Upper lobe of right lung (tissue), 1 donor: ENCODE measurements at regions not wholly inside any gene's neighbourhood (a gene's known extent, or its start where the extent isn't known, plus 50 kb on each side); places are given as distances from the start of the nearest gene placed in this dataset.
"Not testable (repeated sequence)": the region's sequence is repeated elsewhere in the genome, so short reads cannot be mapped to it uniquely, and the experiment has no call there.

ENCODE experiments used
- ATAC-seq: fragments of 200-7000 bp; cut with Tn5 transposase; one replicate; pipeline ENCODE4 v1.9.1; 2020; ENCODE audit warnings: mild to moderate bottlenecking, moderate library complexity
- DNase-seq: peaks from one replicate; pipeline ENCODE4 v3.0.0-alpha.2; 2020
- H3K27ac ChIP-seq: fragments of 200-600 bp; one replicate; pipeline ENCODE4 v1.8.0; 2022
- H3K27me3 ChIP-seq: fragments of 200-600 bp; one replicate; pipeline ENCODE4 v1.8.0; 2022; ENCODE audit warnings: mild to moderate bottlenecking
- H3K36me3 ChIP-seq: fragments of 200-600 bp; one replicate; pipeline ENCODE4 v1.8.0; 2022
- H3K4me1 ChIP-seq: fragments of 200-600 bp; one replicate; pipeline ENCODE4 v1.8.0; 2022
- H3K4me3 ChIP-seq: fragments of 200-600 bp; one replicate; pipeline ENCODE4 v1.8.0; 2022; ENCODE audit warnings: mild to moderate bottlenecking
- H3K9me3 ChIP-seq: fragments of 200-600 bp; one replicate; pipeline ENCODE4 v1.8.0; 2022
- CTCF ChIP-seq: fragments of 200-600 bp; IDR thresholded peaks from one replicate; pipeline ENCODE4 v1.8.0; 2022; ENCODE audit warnings: antibody characterized with exemption
- intact Hi-C: fragments of 100-400 bp; cut with DNase I; formaldehyde crosslinking; loops from one replicate; pipeline ENCODE4 v1.11.0; 2022
- donor health status: DM: no; HTN: yes; CAD: no; lungs with severe emphysema.

GRCh38 chr2:117351396-117351795, 463.1 kb upstream of the DDX18 start:
- Histone ChIP-seq H3K4me1 (no peaks in the 10 kb centered on the region), H3K9me3 (no peaks in the 10 kb centered on the region), H3K36me3 (no peaks in the 10 kb centered on the region), H3K4me3 (no peak overlapping the region), H3K27ac (no peak overlapping the region), H3K27me3 (no peaks in the 10 kb centered on the region)
- DNase-seq (no peak), ATAC-seq (no peak)
- TF ChIP-seq CTCF: no peak
- intact Hi-C loops: no loop called here

GRCh38 chr2:117359266-117359914, 455.1 kb upstream of the DDX18 start:
- Histone ChIP-seq H3K36me3 (no peaks in the 10 kb centered on the region), H3K27me3 (no peaks in the 10 kb centered on the region), H3K4me1 (no peaks in the 10 kb centered on the region), H3K9me3 (peaks cover 3% of the 10 kb centered on the region), H3K27ac (no peak overlapping the region), H3K4me3 (no peak overlapping the region)
- no peak for DNase-seq
- intact Hi-C loops: no loop called here
- no peak for TF ChIP-seq CTCF
- ATAC-seq: no peak

- Histone ChIP-seq H3K27me3 (no peaks in the 10 kb centered on the region), H3K4me1 (no peaks in the 10 kb centered on the region), H3K4me3 (no peak overlapping the region), H3K9me3 (peaks cover 3% of the 10 kb centered on the region), H3K36me3 (no peaks in the 10 kb centered on the region), H3K27ac (no peak overlapping the region)
- intact Hi-C loops: no loop called here
- ATAC-seq (no peak), DNase-seq (no peak)
- no peak for TF ChIP-seq CTCF
These were observed 453.9 kb upstream of the DDX18 start for GRCh38 chr2:117360586-117360985.

- Histone ChIP-seq H3K27me3 (no peaks in the 10 kb centered on the region), H3K4me3 (no peak overlapping the region), H3K4me1 (no peaks in the 10 kb centered on the region), H3K27ac (no peak overlapping the region), H3K36me3 (no peaks in the 10 kb centered on the region), H3K9me3 (no peaks in the 10 kb centered on the region)
- intact Hi-C loops: no loop called here
- TF ChIP-seq CTCF: no peak
- ATAC-seq: no peak
- DNase-seq: no peak
These were observed 435.8 kb upstream of the DDX18 start for GRCh38 chr2:117378653-117379052.

GRCh38 chr2:117379928-117380327, 434.6 kb upstream of the DDX18 start:
- no peak for TF ChIP-seq CTCF
- H3K36me3 ChIP-seq: no peaks in the 10 kb centered on the region
- DNase-seq: no peak
- no peaks in the 10 kb centered on the region for H3K4me1 ChIP-seq
- H3K27ac ChIP-seq: no peak overlapping the region
- H3K9me3 ChIP-seq: no peaks in the 10 kb centered on the region
- no peak for ATAC-seq
- no peak overlapping the region for H3K4me3 ChIP-seq
- no peaks in the 10 kb centered on the region for H3K27me3 ChIP-seq
- intact Hi-C loops: no loop called here

DNA sequence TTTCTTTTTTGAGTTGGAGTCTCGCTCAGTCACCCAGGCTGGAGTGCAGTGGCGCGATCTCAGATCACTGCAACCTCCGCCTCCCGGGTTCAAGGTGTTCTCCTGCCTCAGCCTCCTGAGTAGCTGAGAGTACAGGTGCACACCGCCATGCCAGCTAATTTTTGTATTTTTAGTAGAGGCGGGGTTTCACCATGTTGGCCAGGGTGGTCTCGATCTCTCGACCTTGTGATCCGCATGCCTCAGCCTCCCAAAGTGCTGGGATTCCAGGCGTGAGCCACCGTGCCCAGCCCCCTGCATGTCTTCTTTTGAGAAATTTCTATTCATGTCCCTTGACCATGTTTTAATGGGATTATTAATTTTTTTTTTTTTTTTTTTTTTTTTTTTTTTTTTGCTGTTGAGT, 430.5 kb upstream of the DDX18 start:
- ATAC-seq, H3K9me3 ChIP-seq, H3K36me3 ChIP-seq, intact Hi-C loops, H3K27ac ChIP-seq, H3K4me1 ChIP-seq, H3K4me3 ChIP-seq, H3K27me3 ChIP-seq, DNase-seq: not testable (repeated sequence)
